ENCODE measurements at regions not wholly inside any gene's neighbourhood (a gene's known extent, or its start where the extent isn't known, plus 50 kb on each side); places are given as distances from the start of the nearest gene placed in this dataset.

GRCh38 chr13:59495936-59496512 is 667.7 kb downstream of the DIAPH3 start:
- H3K36me3 ChIP-seq, result no peaks in the 10 kb centered on the region
- 83 to 85% methylated on average over 7 of the region's 7 CpGs for WGBS, 2 donors (ENCODE audit: low coverage in 1 of 2)
- H3K4me3 ChIP-seq, result no peak overlapping the region
- no peak for TF ChIP-seq POLR2AphosphoS5 (IDR thresholded peaks at IDR 0.05)
- no peak for TF ChIP-seq POLR2A (IDR thresholded peaks at IDR 0.05)
- TF ChIP-seq CTCF (IDR thresholded peaks at IDR 0.05), result no peak
- no peak for TF ChIP-seq EP300 (IDR thresholded peaks at IDR 0.05)
- no peak for ATAC-seq
- no peaks in the 10 kb centered on the region for H3K9me3 ChIP-seq
- H3K27ac ChIP-seq, result no peak overlapping the region
- no peaks in the 10 kb centered on the region for H3K27me3 ChIP-seq
- H3K4me1 ChIP-seq, result peaks cover 0 to 24% (median 7%) of the 10 kb centered on the region in 3 donors

GRCh38 chr13:59497621-59498247 is 666.0 kb downstream of the DIAPH3 start:
- 87 to 88% methylated on average over 3 to 4 of the region's 4 CpGs for WGBS, 2 donors (ENCODE audit: low coverage in 1 of 2)
- H3K4me3 ChIP-seq, result no peak overlapping the region
- no peak overlapping the region for H3K27ac ChIP-seq
- H3K27me3 ChIP-seq, result no peaks in the 10 kb centered on the region
- peaks cover 0 to 24% (median 7%) of the 10 kb centered on the region in 3 donors for H3K4me1 ChIP-seq
- no peak for ATAC-seq
- no peaks in the 10 kb centered on the region for H3K36me3 ChIP-seq
- no peak for TF ChIP-seq CTCF (IDR thresholded peaks at IDR 0.05)
- TF ChIP-seq EP300 (IDR thresholded peaks at IDR 0.05), result no peak
- TF ChIP-seq POLR2A (IDR thresholded peaks at IDR 0.05), result no peak
- no peak for TF ChIP-seq POLR2AphosphoS5 (IDR thresholded peaks at IDR 0.05)
- no peaks in the 10 kb centered on the region for H3K9me3 ChIP-seq

- H3K4me1 ChIP-seq, result no peaks in the 10 kb centered on the region
- no peak for TF ChIP-seq POLR2AphosphoS5 (IDR thresholded peaks at IDR 0.05)
- TF ChIP-seq POLR2A (IDR thresholded peaks at IDR 0.05), result no peak
- no peak for TF ChIP-seq CTCF (IDR thresholded peaks at IDR 0.05)
- TF ChIP-seq EP300 (IDR thresholded peaks at IDR 0.05), result no peak
- no peak overlapping the region for H3K4me3 ChIP-seq
- 92 to 95% methylated on average over 4 of the region's 4 CpGs for WGBS, 2 donors (ENCODE audit: low coverage in 1 of 2)
- no peak overlapping the region for H3K27ac ChIP-seq
- H3K27me3 ChIP-seq, result no peaks in the 10 kb centered on the region
- H3K36me3 ChIP-seq, result no peaks in the 10 kb centered on the region
- no peak for ATAC-seq
- H3K9me3 ChIP-seq, result no peaks in the 10 kb centered on the region
These were observed 662.7 kb downstream of the DIAPH3 start for GRCh38 chr13:59501004-59501403.

GRCh38 chr13:59504407-59504806 is 659.3 kb downstream of the DIAPH3 start:
- TF ChIP-seq EP300 (IDR thresholded peaks at IDR 0.05) (no peak), CTCF (IDR thresholded peaks at IDR 0.05) (no peak), POLR2A (IDR thresholded peaks at IDR 0.05) (no peak), POLR2AphosphoS5 (IDR thresholded peaks at IDR 0.05) (no peak)
- Histone ChIP-seq H3K9me3 (no peaks in the 10 kb centered on the region), H3K4me3 (no peak overlapping the region), H3K4me1 (no peaks in the 10 kb centered on the region), H3K27ac (no peak overlapping the region), H3K27me3 (no peaks in the 10 kb centered on the region), H3K36me3 (no peaks in the 10 kb centered on the region)
- 81 to 97% methylated on average over 4 to 5 of the region's 5 CpGs for WGBS, 2 donors (ENCODE audit: low coverage in 1 of 2)
- no peak for ATAC-seq

GRCh38 chr13:59510386-59510785 is 653.3 kb downstream of the DIAPH3 start:
- Histone ChIP-seq H3K4me3 (no peak overlapping the region), H3K27me3 (no peaks in the 10 kb centered on the region), H3K36me3 (no peaks in the 10 kb centered on the region), H3K9me3 (no peaks in the 10 kb centered on the region), H3K4me1 (no peaks in the 10 kb centered on the region), H3K27ac (no peak overlapping the region)
- no peak for ATAC-seq
- whole genome bisulfite sequencing, 2 donors (ENCODE audit: low coverage in 1 of 2), result 50 to 78% methylated on average over 4 of the region's 4 CpGs
- no peak for TF ChIP-seq CTCF (IDR thresholded peaks at IDR 0.05)
- TF ChIP-seq POLR2AphosphoS5 (IDR thresholded peaks at IDR 0.05), result no peak
- no peak for TF ChIP-seq EP300 (IDR thresholded peaks at IDR 0.05)
- no peak for TF ChIP-seq POLR2A (IDR thresholded peaks at IDR 0.05)

Data from gastroesophageal sphincter (tissue), 4 donors.